Kidney epithelial cell (primary cell): ENCODE measurements at regions not wholly inside any gene's neighbourhood (a gene's known extent, or its start where the extent isn't known, plus 50 kb on each side); places are given as distances from the start of the nearest gene placed in this dataset.

ENCODE experiments used
- DNase-seq: peaks from one replicate; pipeline ENCODE4 v3.0.0-alpha.2; 2010; ENCODE audit warnings: low read depth
- H3K27me3 ChIP-seq: 2 replicates; pipeline ENCODE4 v1.6.0; 2011; ENCODE audit warnings: low read length; ENCODE audit not compliant: control insufficient read depth, insufficient read depth
- H3K36me3 ChIP-seq: 2 replicates; pipeline ENCODE4 v1.5.1; 2011; ENCODE audit warnings: low read length; ENCODE audit not compliant: control insufficient read depth, insufficient read depth
- H3K4me3 ChIP-seq: 2 replicates; pipeline ENCODE4 v1.5.1; 2011; ENCODE audit warnings: low read depth, mild to moderate bottlenecking, control low read depth, low read length
- TF ChIP-seq, protein P1 (sequence below): IDR thresholded peaks from 2 replicates; pipeline ENCODE4 v1.5.1; 2011; ENCODE audit warnings: mild to moderate bottlenecking, moderate library complexity, low read length, control low read depth, inconsistent platforms; ENCODE audit not compliant: insufficient read depth, poor library complexity, severe bottlenecking

DNA sequence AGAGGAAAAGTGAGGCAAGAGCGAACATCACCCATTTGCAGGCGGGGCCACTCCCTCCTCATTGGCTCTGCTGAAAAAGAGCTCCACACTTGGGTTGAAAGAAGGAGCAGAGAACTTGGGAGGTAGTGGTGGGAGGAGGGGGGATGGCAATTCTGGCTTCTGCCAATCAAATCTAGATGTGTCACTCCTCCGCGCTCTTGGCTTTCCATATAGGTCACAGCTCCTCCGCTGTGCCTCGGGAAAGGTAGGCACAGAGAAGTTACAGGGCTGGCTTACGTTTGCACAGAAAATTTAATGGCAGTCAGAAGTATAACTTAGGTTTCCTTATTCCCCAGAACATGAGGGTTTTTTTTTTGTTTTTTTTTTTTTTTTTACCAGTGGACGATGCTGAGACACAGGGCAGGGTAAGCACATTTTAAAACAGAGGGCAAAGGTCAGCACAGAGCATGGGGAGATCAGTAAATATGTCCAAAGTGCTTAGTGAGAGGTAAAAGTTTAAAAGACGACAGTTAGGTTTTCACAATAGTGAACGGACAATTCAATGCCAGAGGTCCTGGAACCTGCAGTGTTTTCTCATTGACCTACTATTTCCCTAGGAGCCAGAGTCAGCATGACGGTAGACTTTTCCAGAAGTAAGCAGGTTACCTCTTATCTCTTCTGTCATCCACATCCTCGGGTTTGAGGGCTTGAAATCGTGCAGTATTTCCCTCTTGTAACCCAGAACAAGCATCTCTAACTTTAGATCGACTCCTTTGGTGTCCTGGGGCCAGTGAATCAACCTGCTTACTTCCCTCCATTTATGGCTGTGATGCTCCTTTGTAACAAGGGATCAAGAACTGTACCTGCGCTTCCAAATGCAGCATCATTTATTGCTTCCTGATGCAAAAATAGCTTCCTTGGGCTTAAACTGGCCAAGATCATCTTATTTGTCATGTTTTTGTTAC, 258.9 kb upstream of the PROX1 start:
- Histone ChIP-seq H3K36me3 (no peaks in the 10 kb centered on the region), H3K27me3 (no peaks in the 10 kb centered on the region), H3K4me3 (no peak overlapping the region)
- DNase-seq: no peak
- TF ChIP-seq, protein P1, sequence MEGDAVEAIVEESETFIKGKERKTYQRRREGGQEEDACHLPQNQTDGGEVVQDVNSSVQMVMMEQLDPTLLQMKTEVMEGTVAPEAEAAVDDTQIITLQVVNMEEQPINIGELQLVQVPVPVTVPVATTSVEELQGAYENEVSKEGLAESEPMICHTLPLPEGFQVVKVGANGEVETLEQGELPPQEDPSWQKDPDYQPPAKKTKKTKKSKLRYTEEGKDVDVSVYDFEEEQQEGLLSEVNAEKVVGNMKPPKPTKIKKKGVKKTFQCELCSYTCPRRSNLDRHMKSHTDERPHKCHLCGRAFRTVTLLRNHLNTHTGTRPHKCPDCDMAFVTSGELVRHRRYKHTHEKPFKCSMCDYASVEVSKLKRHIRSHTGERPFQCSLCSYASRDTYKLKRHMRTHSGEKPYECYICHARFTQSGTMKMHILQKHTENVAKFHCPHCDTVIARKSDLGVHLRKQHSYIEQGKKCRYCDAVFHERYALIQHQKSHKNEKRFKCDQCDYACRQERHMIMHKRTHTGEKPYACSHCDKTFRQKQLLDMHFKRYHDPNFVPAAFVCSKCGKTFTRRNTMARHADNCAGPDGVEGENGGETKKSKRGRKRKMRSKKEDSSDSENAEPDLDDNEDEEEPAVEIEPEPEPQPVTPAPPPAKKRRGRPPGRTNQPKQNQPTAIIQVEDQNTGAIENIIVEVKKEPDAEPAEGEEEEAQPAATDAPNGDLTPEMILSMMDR: no peak

DNA sequence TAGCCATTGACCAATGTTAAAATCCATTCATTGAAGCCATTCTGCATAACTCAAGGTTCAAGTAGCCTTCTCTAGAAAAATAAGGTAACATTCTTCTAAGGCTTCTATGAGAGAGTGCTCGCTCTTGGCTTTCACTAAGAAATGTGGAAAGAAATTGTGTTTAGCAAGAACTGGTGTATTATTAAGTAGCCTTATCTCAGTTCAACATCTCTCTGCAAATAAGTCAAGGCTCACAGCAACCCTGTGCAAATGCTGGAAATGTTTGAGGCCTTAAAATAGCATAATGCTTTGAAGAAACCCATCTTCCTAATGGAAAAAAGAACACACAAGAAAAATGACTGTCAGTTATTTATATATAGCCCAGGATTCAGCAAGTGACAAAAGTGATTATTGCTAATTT, 254.1 kb upstream of the PROX1 start:
- H3K4me3 ChIP-seq: no peak overlapping the region
- no peak for DNase-seq
- TF ChIP-seq, protein P1: no peak
- no peaks in the 10 kb centered on the region for H3K36me3 ChIP-seq
- H3K27me3 ChIP-seq: no peaks in the 10 kb centered on the region

DNA sequence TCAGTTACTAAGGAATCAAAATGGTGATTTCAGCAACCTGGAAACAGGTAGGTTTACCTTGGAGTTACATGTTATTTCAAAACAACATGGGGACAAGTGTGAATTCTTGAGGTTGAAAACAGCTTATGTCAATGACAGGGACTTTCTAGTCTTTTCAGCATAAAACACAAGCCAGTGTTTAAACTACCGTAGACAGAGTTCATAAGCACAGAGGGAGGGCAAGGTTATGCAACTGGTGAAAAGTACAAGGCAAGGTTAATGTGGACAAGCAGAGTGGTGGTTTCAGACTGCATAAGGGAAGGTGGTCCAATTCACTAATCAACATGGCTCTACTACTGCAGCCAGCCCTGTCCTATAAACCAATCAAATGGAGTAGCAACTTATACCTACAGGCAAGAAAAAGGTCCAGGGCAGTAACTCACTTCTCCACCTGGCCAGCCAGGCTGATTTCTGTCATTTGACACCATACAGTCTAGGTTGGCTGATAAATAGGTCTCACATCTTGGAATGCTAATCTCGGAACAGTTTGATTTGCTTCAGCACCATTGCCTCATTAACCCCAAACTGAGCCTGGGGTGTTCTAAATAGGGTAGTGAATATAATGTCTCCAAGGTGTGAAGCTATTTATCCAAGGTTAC, 250.3 kb upstream of the PROX1 start:
- Histone ChIP-seq H3K36me3 (no peaks in the 10 kb centered on the region), H3K27me3 (no peaks in the 10 kb centered on the region), H3K4me3 (no peak overlapping the region)
- TF ChIP-seq, protein P1: no peak
- no peak for DNase-seq

DNA sequence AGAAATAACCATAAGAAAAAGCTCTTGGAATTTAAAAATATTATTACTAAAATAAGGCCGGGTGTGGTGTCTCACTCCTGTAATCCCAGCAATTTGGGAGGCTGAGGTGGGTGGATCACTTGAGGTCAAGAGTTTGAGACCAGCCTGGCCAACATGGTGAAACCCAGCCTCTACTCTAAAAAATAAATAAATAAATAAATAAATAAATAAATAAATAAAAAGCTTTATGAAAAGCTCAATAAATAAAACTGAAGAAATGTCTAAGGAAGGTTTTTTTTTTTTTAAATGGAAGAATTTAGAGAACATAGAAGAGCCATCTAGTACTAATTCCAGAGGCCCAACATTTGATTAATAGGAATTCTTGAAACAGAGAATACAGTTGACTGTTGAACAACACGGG, 249.1 kb upstream of the PROX1 start:
- DNase-seq: no peak
- TF ChIP-seq, protein P1: no peak
- H3K4me3 ChIP-seq: no peak overlapping the region
- no peaks in the 10 kb centered on the region for H3K27me3 ChIP-seq
- no peaks in the 10 kb centered on the region for H3K36me3 ChIP-seq

DNA sequence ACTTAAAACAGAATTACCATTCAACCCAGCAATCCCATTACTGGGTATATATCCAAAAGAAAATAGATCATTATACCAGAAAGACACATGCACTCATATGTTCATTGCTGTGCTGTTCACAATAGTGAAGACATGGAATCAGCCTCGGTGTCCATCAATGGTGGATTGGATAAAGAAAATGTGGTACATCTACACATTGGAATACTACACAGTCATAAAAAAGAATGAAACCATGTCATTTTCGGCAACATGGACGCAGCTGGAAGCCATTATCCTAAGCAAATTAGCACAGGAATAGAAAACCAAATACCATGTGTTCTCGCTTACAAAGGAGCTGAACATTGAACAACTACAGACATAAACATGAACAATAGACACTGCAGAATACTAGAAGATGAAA, 244.8 kb upstream of the PROX1 start:
- Histone ChIP-seq H3K36me3 (no peaks in the 10 kb centered on the region), H3K27me3 (no peaks in the 10 kb centered on the region), H3K4me3 (no peak overlapping the region)
- no peak for DNase-seq
- TF ChIP-seq, protein P1: no peak

DNA sequence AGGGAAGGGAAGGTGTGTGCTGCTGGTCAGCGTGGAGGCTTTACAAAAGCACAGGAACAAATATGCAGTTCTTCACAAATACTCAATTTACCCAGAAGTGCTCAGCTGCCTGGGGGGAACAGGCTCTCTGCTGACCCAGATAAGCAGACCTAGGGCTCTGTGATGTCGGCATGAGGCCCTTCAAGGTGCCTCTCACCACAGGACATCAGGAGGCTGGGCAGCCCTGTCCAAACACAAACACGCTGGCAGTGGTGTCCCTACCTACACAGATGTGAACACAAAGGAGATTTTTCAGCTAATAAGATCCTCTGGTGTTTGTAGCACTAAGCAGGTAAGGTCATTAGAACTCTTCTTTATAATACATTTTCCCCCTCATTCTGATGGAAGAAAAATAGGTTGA, 243.0 kb upstream of the PROX1 start:
- H3K27me3 ChIP-seq: no peaks in the 10 kb centered on the region
- no peak overlapping the region for H3K4me3 ChIP-seq
- DNase-seq: no peak
- TF ChIP-seq, protein P1: no peak
- H3K36me3 ChIP-seq: no peaks in the 10 kb centered on the region
